HG03354 (cell line): ENCODE measurements at regions not wholly inside any gene's neighbourhood (a gene's known extent, or its start where the extent isn't known, plus 50 kb on each side); places are given as distances from the start of the nearest gene placed in this dataset.
"Not testable (repeated sequence)": the region's sequence is repeated elsewhere in the genome, so short reads cannot be mapped to it uniquely, and the experiment has no call there.

Experiments used
- ATAC-seq: cut with Tn5 transposase; IDR thresholded peaks from one replicate; pipeline ENCODE4 v1.9.1; 2021; ENCODE audit warnings: mild to moderate bottlenecking; ENCODE audit not compliant: unreplicated experiment, poor library complexity, severe bottlenecking

DNA sequence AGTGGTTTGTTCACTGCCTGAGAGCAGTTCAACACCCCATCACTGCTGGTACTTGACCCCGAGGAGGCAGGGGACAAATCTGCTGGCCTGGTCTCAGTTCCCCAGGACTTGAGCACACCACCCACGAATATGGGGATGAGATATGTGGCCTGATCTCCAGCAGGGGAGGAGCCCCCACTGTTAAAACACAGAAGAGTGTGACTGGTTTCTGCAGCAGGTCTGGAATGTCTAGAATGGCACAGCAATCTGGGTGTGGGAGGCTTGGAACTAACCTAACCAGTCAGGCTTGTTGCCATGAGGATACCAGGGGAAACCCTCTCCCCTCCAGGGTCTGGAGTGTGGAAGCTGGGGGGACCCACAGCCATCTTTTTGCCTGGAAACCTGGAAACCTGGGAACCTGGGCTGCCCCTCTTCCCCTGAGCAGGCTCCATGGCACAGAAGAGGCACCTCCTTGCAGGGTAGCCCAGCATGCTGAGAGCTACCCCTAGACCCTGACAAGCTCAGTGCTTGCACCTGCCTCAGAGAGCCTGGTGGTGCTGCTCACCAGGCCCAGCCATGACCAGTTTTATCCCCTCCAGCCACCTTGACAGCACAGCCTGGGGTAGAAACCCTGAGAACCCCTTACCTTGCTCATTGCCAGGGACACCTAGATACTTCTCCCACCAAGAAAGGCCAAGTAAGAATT, 273.8 kb downstream of the LIG4 start:
- ATAC-seq, result no peak

DNA sequence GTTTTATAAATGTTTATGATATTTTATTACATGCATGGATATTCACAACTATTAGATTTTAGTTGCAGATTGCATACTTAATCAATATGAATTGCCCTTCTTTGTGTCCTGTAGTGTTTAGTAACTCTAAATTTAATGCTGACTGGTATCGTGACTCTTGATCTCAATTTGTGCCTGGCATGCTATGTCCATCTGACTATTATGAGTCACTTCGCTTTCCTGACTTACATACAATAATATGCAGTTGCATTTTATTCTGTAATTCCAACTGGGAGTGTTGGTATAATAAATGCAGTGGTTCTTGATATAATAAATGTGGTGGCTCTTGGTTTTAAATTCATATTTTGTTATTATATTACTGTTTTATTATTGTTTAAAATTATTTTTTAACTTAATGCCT, 277.5 kb downstream of the LIG4 start:
- ATAC-seq, result no peak

DNA sequence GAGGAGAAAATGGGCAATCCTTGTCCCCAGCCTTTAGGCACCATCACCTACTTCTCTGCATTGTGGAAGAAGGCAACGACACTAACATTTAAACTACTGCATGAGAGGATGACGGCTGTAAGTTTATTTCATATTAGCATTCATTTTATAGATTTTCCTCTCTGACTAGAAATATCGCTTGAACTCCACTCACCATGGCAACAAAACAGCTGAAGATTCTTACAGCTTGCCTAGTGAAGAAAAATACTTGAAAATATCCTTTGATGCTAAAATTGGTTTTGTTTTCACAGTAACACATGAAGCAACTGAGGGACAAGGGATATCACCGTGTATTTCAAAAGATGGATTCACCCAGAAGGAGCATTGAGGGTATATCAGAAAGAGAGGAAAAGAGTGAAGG, 284.3 kb downstream of the LIG4 start:
- no peak for ATAC-seq

DNA sequence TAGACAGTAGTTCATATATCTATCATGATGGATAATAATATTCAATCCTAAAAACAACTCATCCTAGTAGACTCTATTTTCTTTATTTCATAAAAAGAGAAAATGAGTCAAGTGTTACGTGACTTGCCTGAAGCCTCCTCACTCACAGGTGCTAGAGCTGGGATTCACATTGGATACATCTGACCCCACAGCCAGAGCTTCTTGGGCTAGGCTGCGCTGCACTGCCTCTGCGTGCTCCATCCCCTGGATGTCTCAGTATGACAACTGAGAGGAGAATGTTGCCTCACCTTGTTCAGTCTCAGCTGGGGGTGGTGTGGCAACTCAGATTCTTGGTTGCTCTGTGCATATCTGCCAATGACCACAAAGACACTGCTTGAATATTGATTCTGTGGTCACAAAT, 286.6 kb downstream of the LIG4 start:
- ATAC-seq, result no peak

DNA sequence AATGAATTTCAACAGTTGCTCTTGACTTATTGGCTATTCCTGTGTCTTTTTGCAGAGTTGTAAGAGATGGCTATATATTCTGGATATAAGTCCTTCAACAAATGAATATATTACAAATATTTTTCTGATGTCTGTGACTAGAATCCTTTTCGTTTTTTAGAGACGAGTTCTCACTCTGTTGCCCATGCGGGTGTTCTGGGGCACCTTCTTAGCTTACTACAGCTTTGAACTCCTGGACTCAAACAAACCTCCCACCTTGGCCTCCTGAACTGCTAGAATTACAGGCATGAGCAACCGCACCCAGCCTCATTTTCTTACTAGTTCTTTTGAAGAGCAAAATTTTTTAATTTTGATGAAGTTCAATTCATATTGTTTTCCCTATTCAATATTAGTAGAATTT, 287.8 kb downstream of the LIG4 start:
- ATAC-seq, result no peak

DNA sequence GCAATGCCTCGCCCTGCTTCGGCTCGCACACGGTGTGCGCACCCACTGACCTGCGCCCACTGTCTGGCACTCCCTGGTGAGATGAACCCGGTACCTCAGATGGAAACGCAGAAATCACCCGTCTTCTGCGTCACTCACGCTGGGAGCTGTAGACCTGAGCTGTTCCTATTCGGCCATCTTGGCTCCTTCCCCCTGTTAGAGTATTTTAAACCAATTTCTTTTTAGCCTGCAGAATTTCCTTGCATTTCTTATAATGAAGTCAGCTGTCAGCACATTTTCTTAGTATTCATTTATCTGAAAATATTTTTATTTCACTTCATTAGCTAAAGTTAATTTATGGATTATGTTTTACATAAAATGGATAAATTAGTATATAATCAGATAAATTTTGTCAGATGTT, 288.8 kb downstream of the LIG4 start:
- ATAC-seq, result not testable (repeated sequence)

DNA sequence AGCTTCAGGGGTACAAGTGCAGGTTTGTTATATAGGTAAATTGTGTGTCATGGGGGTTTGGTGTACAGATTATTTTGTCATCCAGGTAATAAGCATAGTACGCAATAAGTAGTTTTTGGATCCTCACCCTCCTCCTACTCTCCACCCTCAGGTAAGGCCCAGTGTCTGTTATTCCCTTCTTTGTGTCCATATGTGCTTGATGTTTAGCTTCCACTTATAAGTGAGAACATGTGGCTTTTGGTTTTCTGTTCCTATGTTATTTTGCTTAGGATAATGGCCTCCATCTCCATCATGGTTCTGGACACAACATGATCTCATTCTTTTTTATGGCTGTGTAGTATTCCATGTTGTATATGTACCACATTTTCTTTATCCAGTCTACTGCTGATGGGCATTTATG, 298.4 kb downstream of the LIG4 start:
- ATAC-seq, result not testable (repeated sequence)

DNA sequence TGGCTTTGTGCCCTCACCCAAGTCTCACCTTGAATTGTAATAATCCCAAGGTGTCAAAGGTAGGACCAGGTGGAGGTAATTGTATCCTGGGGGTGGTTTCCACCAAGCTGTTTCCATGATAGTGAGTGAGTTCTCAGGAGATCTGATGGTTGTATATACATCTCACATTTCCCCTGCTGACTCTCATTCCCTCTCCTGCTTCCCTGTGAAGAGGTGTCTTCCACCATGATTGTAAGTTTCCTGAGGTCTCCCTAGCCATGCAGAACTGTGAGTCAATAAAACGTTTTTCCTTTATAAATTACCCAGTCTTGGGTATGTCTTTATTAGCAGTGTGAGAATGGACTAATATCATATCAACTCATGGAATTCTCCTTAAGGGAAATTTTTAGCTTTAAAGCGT, 302.6 kb downstream of the LIG4 start:
- no peak for ATAC-seq

DNA sequence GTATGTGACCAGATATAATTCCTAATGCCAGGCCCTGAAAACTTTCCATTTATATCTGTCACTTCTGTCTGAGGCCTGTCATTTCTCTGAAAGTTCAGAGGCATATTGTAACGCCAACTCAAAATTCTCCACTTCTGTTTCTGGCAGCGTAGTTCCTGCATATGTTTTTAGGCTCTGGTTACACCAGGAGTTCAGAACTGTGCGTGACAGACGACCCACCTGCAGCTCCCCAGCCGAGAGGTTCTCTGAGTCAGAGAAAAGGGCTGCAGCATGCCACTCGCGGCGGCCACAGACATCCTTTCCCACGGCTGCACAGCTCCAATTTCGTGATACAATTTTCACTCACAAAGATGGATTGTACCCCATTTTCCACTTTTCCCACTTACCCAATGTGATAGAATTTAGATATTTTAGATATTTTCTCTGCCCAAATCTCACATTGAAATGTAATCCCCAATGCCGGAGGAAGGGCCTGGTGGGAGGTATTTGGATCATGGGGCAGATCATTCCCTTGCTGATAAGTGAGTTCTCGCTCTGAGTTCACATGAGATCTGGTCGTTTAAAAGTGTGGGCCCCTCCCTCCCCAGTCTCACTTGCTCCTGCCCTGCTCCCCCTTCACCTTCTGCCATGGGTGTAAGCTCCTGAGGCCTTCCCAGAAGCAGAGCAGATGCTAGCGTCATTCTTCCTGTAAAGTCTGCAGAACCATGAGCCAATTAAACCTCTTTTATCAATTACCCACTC, 308.1 kb downstream of the LIG4 start:
- ATAC-seq, result no peak

DNA sequence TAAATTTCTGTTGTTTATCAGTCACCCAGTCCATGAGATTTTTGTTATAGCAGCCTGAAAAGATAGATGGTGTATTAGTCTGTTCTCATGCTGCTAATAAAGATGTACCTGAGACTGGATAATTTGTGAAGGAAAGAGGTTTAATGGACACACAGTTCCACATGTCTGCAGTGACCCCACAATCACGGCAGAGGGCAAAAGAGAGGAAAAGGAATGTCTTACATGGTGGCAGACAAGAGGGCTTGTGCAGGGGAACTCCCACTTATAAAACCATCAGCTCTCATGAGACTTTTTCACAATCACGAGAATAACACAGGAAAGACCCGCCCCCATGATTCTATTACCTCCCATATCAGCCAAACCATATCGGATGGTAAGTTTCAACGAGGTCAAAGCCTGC, 309.2 kb downstream of the LIG4 start:
- ATAC-seq, result no peak

DNA sequence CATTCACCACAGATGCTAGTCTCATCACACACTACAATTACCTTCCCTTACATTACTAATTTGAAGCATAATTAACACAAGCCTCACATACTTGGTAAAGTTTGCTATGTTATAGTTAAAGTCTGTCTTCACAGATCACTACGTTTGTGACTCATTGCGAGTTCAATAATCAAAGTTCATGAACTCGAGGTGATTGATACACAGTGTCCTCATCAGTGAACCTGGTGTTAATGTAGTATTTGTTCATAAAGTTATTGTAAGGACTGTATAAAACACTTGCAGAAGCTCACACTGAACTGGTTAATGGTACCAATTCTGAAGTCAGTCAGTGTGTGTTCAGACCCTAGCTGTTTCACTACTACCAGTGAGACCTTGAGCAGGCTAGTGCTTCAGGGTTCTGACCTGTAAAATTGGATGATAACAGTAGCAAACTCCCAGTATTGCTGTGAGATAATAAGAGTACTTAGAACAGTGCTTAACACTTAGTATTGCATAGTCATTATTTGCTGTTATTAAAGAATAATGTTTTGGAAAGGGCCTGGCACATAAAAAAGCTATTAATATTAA, 313.3 kb downstream of the LIG4 start:
- ATAC-seq, result no peak

DNA sequence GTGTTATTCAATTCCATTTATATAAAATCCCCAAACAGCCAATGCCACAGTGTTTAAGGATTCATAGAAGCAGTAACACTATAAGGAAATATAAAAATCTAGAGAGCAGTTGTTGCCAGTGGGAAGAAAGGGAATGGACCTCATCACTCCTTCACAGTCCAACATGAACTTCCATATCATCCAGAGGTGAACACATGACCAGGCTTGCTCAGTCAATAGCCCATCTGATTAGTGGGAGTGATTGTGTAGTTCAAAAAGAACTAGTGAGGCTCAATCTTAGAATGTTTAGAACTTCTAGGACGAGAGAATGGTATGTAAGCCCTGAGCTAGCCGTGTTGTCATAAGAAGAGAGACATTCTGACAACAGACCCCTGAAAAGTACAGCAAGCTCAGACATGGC, 314.1 kb downstream of the LIG4 start:
- no peak for ATAC-seq

DNA sequence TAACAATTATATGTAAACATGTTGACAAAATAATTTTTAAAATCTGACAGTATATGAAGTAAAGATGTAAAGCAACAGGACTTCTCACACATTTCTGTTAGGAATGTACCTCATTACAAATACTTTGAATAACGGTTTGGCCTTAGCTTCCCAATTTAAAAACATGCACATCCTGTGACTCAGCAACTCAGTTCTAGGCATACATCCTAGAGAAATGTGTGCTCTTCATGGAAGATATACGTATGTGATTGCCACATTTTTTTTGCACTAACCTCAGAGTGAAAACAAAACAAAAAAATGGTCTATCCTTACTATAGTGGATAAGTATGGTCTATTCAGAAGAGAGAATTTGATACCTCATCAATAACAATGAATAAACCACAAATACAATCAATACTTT, 314.6 kb downstream of the LIG4 start:
- ATAC-seq, result no peak

DNA sequence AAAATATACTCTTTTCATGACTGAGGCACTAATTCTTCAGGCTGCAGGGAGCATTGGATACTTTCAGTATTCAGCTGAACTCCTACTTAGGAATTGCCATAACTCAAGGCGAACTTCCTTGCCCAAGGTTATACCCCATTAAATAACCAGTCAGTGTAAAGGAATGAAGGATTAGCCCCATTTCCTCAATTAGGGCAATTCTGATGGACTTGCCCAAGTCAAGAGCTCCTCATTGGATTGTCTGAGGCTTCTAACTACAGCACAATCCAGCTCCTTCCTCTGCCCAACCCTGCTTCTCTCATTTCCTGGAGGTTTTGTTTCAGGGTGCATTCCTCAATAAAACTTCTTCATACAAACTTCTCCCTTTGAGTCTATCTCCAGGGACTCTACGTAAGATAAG, 329.2 kb downstream of the LIG4 start:
- ATAC-seq, result no peak

DNA sequence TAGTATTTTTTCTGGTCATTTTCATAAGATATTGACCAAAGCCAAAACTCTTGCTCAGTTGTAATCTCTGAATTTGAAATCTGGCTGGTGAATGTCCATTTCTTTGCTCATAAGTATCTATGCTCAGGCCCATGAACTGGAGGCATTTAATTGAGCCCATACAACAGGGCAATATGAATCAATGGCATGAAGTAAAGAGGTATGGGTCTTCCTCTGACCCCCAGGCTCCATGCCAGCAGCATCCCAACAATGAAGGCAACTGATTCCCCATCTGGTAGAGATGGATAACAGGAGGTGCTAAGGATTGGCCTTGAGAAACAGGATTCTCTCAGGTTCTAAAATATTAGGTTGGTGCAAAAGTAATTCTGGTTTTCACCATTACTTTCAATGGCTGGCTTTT, 330.8 kb downstream of the LIG4 start:
- no peak for ATAC-seq

DNA sequence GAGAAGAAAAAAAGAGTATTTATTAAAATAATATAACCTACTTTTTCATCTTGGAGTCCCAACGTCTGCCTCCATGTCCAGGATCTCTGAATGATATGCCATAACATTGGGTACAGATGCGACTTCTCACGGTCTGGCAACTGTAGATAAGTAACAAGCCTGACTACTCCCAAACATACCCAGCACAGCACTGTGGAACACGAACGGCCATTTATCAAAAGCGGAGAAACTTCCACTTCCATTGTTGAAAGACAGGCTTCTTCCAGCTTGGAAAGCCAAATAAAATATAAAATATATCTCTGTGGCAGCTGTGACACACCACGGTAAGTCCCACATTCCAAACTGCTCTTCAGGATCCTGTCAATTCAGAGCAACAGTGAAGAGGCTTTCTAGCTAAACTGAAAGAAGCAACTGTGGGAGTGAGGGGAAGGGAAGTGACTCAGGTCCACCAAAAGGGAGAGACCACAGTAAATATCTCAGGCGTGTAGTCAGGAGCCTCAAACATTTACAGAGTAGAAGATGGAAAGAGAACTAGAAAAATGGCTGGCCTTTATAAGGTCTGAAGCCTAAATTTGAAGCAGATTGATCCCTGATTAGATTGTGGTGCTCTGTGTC, 331.7 kb downstream of the LIG4 start:
- no peak for ATAC-seq

DNA sequence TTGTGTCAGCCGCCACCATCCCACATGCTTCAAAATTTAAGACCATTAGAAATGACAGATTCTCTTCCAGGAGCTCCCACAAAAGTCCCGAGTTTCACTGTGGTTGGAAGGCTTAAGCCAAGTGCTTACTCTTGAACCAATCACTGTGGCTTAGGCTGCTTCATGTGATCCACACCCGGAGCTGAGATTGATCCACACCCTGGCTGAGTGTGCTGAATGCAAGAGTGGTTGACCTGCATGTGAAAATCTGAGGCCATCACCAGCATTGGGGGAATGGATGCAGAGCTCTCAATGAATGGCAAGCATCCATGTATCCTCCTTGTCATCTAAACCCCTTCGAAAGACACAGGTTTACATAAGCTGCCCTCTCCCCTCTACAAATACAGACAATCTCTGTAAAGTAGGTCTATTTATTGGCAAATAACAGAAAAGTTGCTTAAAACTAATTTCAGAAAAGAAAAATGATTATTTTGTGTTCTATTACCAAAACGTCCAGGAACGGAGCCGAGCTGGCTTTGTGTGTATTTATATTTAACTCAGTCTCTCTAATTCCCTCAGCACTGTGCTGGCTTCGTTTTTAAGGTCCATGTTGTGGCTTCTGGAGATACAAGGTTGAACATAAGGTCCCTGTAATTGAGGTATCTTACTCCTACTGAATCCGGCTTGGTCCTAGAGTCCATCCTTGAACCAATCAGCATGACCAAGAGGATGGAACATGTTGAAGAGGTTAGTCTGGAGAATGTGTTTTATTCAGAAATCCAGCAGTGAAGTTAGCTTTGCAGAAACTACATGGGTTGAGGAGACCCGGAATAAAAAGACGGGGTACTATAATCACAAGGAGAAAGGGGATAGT, 332.4 kb downstream of the LIG4 start:
- no peak for ATAC-seq

DNA sequence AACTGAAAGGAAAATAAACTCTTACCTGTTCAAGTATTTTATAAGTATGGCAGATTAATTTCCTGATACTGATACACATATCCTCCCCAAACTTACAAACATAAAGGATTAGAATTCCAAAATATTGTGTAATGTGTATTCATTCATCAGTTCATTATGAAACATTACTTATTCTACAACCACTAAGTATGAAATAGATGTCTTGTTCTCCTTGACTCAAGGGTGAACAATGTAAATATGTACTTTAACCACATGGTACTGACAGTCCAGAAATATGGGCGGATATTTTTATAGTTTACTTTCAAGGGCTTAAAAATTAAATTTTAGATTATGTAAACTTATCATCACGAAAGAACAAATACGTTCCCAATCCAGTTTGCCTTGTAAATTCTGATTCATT, 334.0 kb downstream of the LIG4 start:
- no peak for ATAC-seq

DNA sequence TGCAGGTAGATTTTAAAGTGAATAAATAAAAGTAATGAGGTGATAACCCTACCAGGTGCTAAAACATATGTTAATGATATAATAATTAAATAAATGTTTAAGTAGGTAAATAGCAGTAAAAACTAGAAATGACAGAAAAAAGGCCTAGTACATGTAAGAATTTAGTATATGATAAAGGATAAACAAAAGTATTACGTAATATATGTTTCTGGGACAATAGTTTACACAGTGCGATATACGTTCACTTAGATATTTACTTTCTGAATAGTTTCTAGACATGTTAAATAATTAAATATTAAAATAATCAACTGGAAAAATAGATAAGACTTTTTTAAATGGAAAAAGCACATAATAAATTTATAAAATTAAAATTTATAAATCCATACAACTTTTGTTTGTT, 340.9 kb downstream of the LIG4 start:
- no peak for ATAC-seq

DNA sequence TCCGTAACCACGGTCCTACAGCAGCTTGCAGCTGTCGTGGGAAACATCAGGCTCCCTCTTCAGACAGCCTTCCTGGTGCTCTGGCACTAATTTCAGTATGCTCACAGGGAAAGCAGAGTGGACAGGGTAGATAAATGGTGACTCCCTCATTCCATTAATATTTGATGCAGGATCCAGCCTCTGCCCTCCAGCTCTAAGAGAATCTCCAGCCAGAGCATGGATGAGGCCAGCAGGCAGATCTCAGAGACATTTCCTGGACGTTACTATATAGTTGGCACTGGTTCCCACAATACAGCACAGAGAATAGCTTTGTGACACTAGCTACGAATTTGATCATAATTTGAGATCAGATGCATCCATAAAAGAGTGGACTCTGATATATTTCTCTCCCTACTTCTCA, 341.4 kb downstream of the LIG4 start:
- no peak for ATAC-seq
